SK-N-SH (cell line): ENCODE measurements at regions not wholly inside any gene's neighbourhood (a gene's known extent, or its start where the extent isn't known, plus 50 kb on each side); places are given as distances from the start of the nearest gene placed in this dataset.

Source experiments
- CTCF ChIP-seq: fragments of 200-600 bp; sonication (generic); IDR thresholded peaks from 2 replicates; pipeline ENCODE4 v1.6.1; 2017; ENCODE audit warnings: antibody characterized with exemption, mild to moderate bottlenecking, moderate library complexity
- POLR2AphosphoS5 ChIP-seq: IDR thresholded peaks from 2 replicates; pipeline ENCODE4 v1.6.1; 2012; ENCODE audit warnings: low read depth, low read length
- TCF12 ChIP-seq: IDR thresholded peaks from 2 replicates; pipeline ENCODE4 v1.4.0; 2012
- ZBTB33 ChIP-seq: IDR thresholded peaks from 2 replicates; pipeline ENCODE4 v1.4.0; 2012; ENCODE audit warnings: low read depth, borderline replicate concordance
- TF ChIP-seq, protein P1 (sequence below): fragments of 150-350 bp; IDR thresholded peaks from 2 replicates; pipeline ENCODE4 v1.6.1; 2017; ENCODE audit warnings: antibody characterized with exemption, low read length, low read depth, borderline replicate concordance
- TF ChIP-seq, protein P2 (sequence below): IDR thresholded peaks from 2 replicates; pipeline ENCODE4 v1.4.0; 2012; ENCODE audit warnings: low read depth

GRCh38 chr16:16972831-16973230 lies 497.9 kb downstream of the XYLT1 start:
- no peak for TF ChIP-seq ZBTB33
- TF ChIP-seq POLR2AphosphoS5, result no peak
- TF ChIP-seq TCF12, result no peak
- TF ChIP-seq CTCF, result no peak
- TF ChIP-seq, protein P1, sequence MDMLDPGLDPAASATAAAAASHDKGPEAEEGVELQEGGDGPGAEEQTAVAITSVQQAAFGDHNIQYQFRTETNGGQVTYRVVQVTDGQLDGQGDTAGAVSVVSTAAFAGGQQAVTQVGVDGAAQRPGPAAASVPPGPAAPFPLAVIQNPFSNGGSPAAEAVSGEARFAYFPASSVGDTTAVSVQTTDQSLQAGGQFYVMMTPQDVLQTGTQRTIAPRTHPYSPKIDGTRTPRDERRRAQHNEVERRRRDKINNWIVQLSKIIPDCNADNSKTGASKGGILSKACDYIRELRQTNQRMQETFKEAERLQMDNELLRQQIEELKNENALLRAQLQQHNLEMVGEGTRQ, result no peak
- TF ChIP-seq, protein P2, sequence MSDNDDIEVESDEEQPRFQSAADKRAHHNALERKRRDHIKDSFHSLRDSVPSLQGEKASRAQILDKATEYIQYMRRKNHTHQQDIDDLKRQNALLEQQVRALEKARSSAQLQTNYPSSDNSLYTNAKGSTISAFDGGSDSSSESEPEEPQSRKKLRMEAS, result no peak
